ENCODE measurements at regions not wholly inside any gene's neighbourhood (a gene's known extent, or its start where the extent isn't known, plus 50 kb on each side); places are given as distances from the start of the nearest gene placed in this dataset.

DNA sequence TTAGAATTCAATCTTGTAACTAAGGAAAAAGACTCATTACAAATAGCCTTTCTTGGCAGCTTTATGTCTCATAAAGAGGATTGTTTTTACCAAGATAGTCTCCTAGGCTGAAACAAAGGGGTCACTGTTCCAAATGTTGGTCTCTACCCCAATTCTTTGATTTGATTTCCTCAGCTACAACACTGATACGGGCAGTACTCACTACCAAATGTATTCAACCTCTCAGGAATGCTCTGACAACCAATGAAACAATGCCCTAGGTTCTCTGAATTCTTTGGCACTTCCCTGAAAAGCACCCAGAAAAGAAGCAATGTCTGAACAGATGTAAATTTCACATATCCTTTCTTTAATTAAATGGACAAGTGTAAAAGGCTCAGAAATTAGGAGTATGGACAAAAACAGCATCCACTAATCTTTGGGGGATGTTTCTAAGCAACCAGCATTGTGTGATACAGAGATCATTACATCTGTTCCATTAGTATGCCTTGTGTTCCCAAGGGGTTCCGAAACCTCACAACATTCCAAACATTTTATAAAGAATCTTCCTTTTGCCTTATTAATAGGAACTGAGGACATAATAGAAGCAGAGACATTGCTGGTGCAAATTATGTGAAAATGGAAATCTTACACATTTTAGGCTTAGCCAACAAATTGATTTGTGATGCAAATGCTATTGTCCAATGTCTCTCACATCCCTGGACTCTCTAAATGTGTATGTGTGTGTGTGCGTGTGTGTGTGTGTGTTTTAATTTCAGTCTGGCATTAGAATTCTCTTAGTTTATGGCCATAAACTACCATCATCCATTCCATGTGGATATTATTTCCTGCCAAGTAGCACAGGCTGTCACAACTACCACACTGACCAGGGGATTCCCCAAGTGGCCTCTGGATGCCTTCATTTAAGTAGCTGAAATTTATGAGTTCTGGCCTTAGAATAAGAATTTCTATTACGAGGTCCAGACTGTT is 276.0 kb downstream of the MTX2 start:
- TF ChIP-seq, protein P1, sequence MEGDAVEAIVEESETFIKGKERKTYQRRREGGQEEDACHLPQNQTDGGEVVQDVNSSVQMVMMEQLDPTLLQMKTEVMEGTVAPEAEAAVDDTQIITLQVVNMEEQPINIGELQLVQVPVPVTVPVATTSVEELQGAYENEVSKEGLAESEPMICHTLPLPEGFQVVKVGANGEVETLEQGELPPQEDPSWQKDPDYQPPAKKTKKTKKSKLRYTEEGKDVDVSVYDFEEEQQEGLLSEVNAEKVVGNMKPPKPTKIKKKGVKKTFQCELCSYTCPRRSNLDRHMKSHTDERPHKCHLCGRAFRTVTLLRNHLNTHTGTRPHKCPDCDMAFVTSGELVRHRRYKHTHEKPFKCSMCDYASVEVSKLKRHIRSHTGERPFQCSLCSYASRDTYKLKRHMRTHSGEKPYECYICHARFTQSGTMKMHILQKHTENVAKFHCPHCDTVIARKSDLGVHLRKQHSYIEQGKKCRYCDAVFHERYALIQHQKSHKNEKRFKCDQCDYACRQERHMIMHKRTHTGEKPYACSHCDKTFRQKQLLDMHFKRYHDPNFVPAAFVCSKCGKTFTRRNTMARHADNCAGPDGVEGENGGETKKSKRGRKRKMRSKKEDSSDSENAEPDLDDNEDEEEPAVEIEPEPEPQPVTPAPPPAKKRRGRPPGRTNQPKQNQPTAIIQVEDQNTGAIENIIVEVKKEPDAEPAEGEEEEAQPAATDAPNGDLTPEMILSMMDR (IDR thresholded peaks at IDR 0.05), result no peak
- TF ChIP-seq POLR2A (IDR thresholded peaks at IDR 0.05), result no peak
- no peak for TF ChIP-seq EP300 (IDR thresholded peaks at IDR 0.05)
